COLO668 (cell line): ENCODE measurements at regions not wholly inside any gene's neighbourhood (a gene's known extent, or its start where the extent isn't known, plus 50 kb on each side); places are given as distances from the start of the nearest gene placed in this dataset.

Experiments used
- DNase-seq: peaks from one replicate; lab custom pipeline; 2025; ENCODE audit not compliant: unreplicated experiment; lab: John Stamatoyannopoulos, UW

DNA sequence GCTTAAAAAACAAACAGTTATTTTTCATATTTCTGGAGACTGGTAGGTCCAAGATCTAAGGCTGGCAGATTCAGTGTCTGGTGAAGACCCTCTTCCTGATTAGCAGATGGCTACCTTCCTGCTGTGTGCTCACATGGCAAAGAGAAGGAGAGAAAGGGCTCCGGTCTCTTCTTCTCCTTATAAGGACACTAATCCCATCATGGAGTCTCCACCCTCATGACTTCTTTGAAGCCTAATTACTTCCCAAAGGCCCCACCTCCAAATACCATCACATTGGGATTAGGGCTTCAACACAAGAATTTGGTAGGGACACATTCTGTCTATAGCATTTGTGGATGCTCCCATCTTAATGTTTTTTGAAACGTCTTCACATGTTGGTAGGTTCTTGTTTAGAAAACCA lies 391.1 kb downstream of the TMEM161B start:
- no peak for DNase-seq

- DNase-seq = no peak
Observed at GRCh38 chr5:87877023-87877422, 391.6 kb downstream of the TMEM161B start.

DNA sequence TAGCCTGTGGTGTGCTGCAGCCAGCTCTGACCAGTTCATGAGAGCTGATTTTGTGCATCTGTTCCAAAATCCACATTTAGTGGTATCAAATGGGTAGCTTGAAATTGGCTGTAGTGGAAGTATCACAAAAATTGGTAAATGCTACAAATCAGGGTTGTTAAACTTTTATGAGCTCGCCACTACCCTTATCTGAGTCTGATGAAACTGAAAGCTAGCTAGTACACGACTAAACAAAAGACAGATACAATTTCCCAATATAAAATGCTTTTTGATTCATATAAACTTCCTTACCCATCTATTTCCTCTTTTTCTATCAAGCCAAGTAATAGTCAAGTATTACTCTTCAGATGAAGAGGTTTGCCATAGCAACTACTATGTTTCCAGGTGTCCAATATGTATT lies 392.0 kb downstream of the TMEM161B start:
- no peak for DNase-seq

- DNase-seq = no peak
Observed at GRCh38 chr5:87872986-87873385, 395.7 kb downstream of the TMEM161B start.

DNA sequence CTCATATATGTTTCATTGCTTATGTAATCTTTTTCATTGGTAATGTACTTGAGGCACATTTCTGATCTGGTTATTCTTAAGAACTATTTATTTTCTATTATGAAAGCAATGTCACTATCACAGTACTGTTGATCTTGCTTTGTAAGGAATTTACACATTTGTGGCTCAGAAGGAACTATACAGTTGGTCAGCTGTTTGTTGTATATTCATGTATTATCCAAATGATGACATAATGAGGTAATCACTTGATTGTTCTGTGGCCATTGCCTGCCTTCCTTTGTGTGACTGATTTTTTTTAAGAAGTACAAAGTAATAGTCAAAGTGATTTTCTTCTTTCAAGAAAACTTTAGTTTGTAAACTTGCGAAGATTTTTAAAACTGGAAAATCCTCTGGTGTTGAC lies 399.9 kb downstream of the TMEM161B start:
- no peak for DNase-seq

GRCh38 chr5:87867281-87867680 lies 401.4 kb downstream of the TMEM161B start:
- no peak for DNase-seq

- no peak for DNase-seq
Observed at GRCh38 chr5:87853541-87853940, 415.1 kb downstream of the TMEM161B start.

DNA sequence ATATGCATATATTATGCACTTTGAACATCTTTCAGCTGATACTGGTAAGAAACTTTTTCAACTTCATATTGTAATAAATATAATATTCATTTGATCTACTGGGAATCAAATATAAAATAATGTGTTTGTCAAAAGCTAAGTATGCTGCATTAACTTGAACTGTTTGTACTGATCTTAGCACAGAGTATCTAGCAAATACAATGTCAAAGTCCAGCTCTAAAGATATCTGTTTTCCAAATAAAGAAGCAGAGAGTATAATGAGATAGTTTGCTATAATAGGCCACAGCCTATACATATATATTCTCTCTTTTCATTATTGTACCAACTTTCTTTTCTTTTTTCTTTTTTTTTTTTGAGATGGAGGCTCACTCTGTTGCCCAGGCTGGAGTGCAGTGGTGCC lies 417.0 kb downstream of the TMEM161B start:
- no peak for DNase-seq

DNA sequence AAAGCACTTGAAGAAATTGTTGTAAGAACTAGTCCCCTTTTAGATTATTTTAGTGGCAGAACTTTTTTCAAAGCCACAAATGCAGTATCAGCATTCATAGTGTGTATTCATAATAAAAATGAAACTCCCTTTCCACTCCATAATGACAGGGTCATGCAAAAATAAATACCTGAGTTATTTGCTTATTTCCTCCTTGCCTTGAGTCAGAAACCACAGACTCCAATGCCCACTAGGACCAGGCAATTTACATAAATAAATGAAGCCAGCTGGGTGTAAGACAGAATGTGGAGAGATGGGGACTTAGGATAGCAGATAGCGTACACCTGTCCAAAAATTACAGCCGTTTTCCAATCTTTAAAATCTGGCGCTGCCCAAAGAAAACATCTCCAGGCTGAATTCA lies 417.8 kb downstream of the TMEM161B start:
- DNase-seq = no peak

DNA sequence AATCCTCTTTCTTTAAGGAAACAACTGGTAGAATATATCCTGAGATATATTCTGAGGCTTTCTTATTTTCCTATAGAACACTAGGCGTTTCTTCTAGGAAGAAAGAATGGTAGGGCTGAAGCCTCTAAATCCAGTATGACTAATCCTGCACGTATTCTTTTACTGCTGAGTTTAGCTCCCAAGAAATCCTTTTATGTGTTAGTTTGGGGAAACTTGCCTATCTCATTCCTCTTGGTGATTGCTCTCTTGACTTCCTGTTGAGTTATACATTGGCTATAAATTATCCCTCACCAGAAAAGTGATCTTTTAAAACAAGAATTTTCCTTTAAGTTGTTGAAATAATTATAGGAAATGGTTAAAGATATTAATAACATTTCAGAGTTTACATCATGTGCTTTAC lies 422.9 kb downstream of the TMEM161B start:
- DNase-seq = no peak

DNA sequence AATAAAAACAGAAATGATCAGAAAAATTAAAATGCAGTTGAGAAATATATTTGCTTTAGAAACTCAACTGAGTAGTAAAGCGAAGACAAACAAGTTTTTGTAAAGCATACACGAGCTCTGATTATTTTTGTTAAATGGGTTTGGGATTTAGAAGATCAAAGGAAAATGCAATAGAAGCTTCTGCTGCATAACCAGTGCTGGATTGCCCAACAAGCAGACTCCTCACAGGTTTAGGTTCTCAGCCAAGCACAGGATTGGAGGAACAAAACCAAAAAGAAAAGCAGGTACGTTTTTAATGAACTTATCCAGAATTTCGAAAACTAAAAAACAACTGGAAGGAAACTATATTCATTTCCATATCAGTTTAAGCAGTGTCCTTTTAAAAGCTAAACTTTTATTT lies 423.8 kb downstream of the TMEM161B start:
- no peak for DNase-seq

GRCh38 chr5:87844449-87844848 lies 424.2 kb downstream of the TMEM161B start:
- DNase-seq = no peak

DNA sequence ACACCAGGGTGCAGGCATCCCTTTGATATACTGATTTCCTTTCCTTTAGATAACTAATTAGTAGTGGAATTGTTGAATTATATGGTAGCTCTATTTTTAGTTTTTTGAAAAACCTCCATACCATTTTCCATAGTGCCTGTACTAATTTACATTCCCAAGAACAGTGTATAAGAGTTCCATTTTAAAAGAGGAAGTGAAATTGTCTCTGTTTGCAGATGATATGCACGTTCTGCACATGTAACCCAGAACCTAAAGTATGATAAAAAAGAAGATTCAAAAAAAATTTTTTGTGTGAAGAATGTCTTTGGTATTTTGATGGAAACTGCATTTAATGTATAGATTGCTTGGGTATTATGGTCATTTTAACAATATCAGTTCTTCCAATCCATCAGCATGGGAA lies 424.0 kb upstream of the CCNH start:
- DNase-seq = no peak

GRCh38 chr5:87831499-87831898 lies 418.8 kb upstream of the CCNH start:
- DNase-seq = no peak

DNA sequence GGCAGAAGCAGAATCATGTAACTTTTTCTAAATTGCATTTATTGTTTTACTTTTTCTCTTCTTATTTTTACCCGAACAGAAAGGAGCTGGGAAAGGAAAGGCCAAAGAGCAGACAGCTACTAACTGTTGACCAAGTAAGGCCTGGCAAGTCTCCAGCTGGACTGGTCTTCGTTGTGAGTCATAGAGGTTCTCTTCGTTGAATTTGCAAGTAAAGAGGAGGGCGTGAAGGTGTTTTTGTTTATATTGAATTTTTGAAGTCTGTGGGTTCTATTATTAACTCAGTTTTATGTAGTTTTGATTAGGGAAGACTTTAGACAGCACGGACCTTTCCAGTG lies 416.5 kb upstream of the CCNH start:
- DNase-seq = no peak

- no peak for DNase-seq
Observed at GRCh38 chr5:87828545-87829216, 416.0 kb upstream of the CCNH start.

GRCh38 chr5:87827539-87827938 lies 414.8 kb upstream of the CCNH start:
- no peak for DNase-seq

DNA sequence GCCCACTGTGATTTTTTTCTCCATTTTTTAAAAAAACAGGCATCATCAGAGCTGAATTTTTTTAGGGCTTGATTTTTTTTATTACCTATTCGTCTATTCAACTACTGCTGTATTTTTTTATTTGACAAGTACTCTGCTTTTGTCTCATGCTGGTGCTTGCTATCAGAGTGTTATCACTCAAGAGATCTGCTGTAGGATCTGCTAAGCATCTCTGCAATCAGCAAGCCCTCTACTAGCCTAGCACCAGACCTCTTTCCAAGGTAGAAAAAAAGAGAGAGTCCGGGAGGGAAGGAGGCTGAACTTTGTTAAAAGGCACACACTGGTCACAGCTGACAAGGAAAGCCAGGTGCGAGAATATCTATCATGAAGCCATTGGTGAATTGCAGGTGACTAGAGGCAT lies 413.8 kb upstream of the CCNH start:
- no peak for DNase-seq

DNA sequence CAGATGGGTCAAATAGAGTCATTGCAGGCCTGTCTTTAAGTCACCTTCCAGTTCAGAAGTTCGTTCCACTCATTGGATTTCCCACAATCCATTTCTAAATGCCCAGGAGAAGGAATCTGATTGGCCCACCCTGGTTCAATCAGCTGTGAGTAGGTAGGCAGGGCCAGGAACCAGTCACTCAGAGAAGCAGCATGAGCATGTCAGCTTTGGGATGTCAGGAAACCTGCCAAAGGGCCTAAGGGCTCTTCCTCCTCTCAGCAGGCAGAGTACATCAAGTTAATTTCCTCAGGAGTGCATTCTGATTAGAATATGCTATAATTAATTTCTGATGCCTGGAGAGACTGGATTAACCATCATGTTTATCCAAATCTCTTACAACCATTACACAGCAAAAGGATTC lies 412.9 kb upstream of the CCNH start:
- DNase-seq = no peak

DNA sequence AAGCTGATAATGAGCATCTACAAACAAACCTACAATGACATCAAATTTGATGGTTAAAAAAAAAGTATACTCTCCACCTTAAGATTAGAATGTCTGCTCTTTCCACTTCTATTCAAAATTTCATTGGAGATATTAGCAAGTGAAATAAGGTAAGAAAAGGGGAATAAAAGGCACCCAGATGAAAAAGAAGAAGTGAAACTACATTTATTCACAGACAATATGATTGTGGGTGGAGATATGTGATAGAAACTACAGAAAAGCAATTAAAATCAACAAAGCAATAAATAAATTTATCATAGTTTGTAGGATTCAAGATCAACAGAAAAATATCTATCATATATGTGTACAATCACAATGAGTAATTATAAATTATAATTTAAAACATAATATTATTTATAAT lies 395.1 kb upstream of the CCNH start:
- DNase-seq = no peak

DNA sequence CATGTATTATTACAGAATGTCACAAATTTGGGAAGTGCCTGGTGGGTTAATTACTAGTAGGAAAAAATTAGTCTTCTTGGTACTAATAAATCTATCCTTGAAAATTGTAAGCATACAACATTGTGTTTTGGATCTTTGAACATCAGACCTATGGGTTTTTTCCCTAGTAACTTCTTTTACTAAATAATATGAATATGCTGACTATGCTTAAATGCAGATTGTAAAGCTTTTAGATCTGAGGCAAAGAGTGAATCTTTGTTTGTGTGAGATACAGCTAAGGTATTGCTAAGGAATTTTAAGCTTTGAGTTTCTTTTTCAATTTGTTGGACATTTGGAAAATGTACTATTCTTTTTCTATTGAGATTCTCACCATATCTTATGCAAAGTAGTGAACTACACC lies 390.6 kb upstream of the CCNH start:
- no peak for DNase-seq

DNA sequence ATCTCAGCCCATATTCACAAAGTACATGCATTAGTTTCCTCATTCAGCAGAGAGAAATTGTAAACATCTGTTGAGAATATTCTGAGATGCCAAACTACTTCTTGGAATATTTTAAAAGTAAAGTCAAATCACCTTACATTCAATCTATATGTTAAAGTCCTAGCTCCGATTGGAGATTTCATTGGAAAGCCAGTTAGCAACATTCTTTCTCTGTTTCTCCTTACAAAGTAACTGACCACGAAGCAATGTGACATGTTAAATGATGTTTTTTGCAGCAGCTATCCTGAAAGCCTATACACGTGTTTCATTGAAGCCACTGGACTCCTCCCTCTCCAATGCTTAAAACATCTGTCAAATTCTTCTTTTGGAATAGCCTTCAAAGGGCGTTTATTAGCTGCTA lies 379.1 kb upstream of the CCNH start:
- DNase-seq = no peak

GRCh38 chr5:87788416-87788815 lies 375.7 kb upstream of the CCNH start:
- DNase-seq = no peak
